HEK293T (cell line): ENCODE measurements at regions not wholly inside any gene's neighbourhood (a gene's known extent, or its start where the extent isn't known, plus 50 kb on each side); places are given as distances from the start of the nearest gene placed in this dataset.

ENCODE experiments used
- ARNT ChIP-seq: fragments of 450-650 bp; IDR thresholded peaks from 2 replicates; pipeline ENCODE4 v1.6.1; 2017; ENCODE audit warnings: mild to moderate bottlenecking
- FOXA1 ChIP-seq: fragments of 450-650 bp; IDR thresholded peaks from 2 replicates; pipeline ENCODE4 v1.6.1; 2016; ENCODE audit warnings: mild to moderate bottlenecking
- L3MBTL2 ChIP-seq: fragments of 450-650 bp; conservative IDR thresholded peaks from 2 replicates; pipeline ENCODE4 v1.6.1; 2016; ENCODE audit warnings: mild to moderate bottlenecking
- NFRKB ChIP-seq: fragments of 450-650 bp; IDR thresholded peaks from 2 replicates; pipeline ENCODE4 v1.6.1; 2016; ENCODE audit warnings: mild to moderate bottlenecking, moderate library complexity

- TF ChIP-seq NFRKB (no peak), FOXA1 (no peak), ARNT (no peak), L3MBTL2 (no peak)
Observed at GRCh38 chr2:191489177-191489576, 188.8 kb upstream of the NABP1 start.
